Hepatocyte (in vitro differentiated cells): ENCODE measurements at regions not wholly inside any gene's neighbourhood (a gene's known extent, or its start where the extent isn't known, plus 50 kb on each side); places are given as distances from the start of the nearest gene placed in this dataset.

Experiments
- DNase-seq: peaks from one replicate; pipeline ENCODE4 v3.0.0-alpha.2; 2016; ENCODE audit warnings: low spot score
- H2AFZ ChIP-seq: fragments of 200-600 bp; sonication (generic); 2 replicates; pipeline ENCODE4 v1.6.0; 2016; ENCODE audit warnings: antibody characterized with exemption, mild to moderate bottlenecking
- H3K27ac ChIP-seq: fragments of 200-600 bp; sonication (generic); 2 replicates; pipeline ENCODE4 v1.5.1; 2016; ENCODE audit warnings: mild to moderate bottlenecking
- H3K27me3 ChIP-seq: fragments of 200-600 bp; sonication (generic); 2 replicates; pipeline ENCODE4 v1.6.1; 2016
- H3K36me3 ChIP-seq: fragments of 200-600 bp; sonication (generic); replicated peaks from 2 replicates; pipeline ENCODE4 v1.5.1; 2016; ENCODE audit warnings: low read depth; ENCODE audit not compliant: insufficient read depth
- H3K4me1 ChIP-seq: fragments of 200-600 bp; sonication (generic); 2 replicates; pipeline ENCODE4 v1.5.1; 2016; ENCODE audit warnings: mild to moderate bottlenecking, moderate library complexity; ENCODE audit not compliant: insufficient read depth
- H3K4me2 ChIP-seq: fragments of 200-600 bp; sonication (generic); 2 replicates; pipeline ENCODE4 v1.6.0; 2016
- H3K4me3 ChIP-seq: fragments of 200-600 bp; sonication (generic); 2 replicates; pipeline ENCODE4 v1.5.1; 2016; ENCODE audit warnings: mild to moderate bottlenecking
- H3K79me2 ChIP-seq: fragments of 200-600 bp; sonication (generic); 2 replicates; pipeline ENCODE4 v1.6.0; 2017; ENCODE audit warnings: mild to moderate bottlenecking
- H3K9me2 ChIP-seq: fragments of 200-600 bp; sonication (generic); replicated peaks from 2 replicates; pipeline ENCODE4 v1.6.0; 2017; ENCODE audit warnings: mild to moderate bottlenecking; ENCODE audit not compliant: insufficient read depth
- H3K9me3 ChIP-seq: fragments of 200-600 bp; sonication (generic); 2 replicates; pipeline ENCODE4 v1.5.1; 2016; ENCODE audit warnings: low read depth, mild to moderate bottlenecking
- H4K20me1 ChIP-seq: fragments of 200-600 bp; sonication (generic); 2 replicates; pipeline ENCODE4 v1.6.0; 2016; ENCODE audit warnings: mild to moderate bottlenecking; ENCODE audit not compliant: insufficient read depth, poor library complexity, severe bottlenecking
- EZH2 ChIP-seq: fragments of 200-600 bp; sonication (generic); IDR thresholded peaks from 2 replicates; pipeline ENCODE4 v1.6.1; 2016; ENCODE audit warnings: antibody characterized with exemption, mild to moderate bottlenecking, borderline replicate concordance
- EZH2phosphoT487 ChIP-seq: fragments of 200-600 bp; sonication (generic); IDR thresholded peaks from one replicate; pipeline ENCODE4 v1.6.1; 2018; ENCODE audit warnings: antibody characterized with exemption, mild to moderate bottlenecking, low read depth, moderate library complexity; ENCODE audit not compliant: unreplicated experiment, severe bottlenecking
- WGBS: methylation state at CpG from one replicate; pipeline ENCODE4 v1.1.6; 2016; ENCODE audit warnings: low lambda C conversion rate; ENCODE audit errors: missing lambda C conversion rate; 5-methylcytosine and 5-hydroxymethylcytosine counted together
- TF ChIP-seq, protein P1 (sequence below): fragments of 200-600 bp; sonication (generic); IDR thresholded peaks from 2 replicates; pipeline ENCODE4 v1.5.1; 2016; ENCODE audit warnings: antibody characterized with exemption, mild to moderate bottlenecking; ENCODE audit not compliant: poor library complexity

DNA sequence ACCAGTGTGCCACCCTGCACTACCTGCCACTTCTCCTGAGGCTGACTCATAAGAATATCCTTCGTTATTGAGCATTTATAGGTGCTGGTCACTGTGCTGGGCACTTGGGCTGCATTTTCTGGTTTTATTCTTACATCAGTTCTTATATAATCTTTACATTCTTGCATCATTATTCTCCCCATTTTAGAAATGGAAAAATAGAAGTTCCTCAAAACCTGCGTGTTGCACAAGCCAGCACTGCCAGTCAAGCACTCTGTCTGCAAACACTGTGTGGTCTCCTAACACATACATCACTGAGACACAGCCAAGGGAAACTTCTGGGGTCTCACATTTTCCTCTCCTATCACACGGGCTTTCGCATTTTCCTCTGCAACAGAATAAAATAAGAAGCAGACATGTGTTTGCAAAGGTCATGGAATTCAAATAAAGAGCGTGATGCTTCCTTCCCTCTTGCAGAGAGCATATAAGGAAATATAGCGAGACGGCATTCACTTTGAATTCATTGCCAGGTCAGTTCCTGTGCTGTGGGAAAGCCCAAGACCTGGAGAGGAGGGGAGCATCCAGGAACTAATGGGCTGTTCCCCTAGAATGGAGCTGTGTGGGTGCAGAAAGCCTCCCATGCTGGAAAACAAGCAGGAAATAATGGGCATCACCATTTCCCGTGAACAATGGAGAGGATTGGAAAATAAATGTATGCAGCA lies 73.9 kb upstream of the SEZ6L start:
- no peak for DNase-seq
- Histone ChIP-seq H3K79me2 (no peaks in the 10 kb centered on the region), H3K9me3 (no peaks in the 10 kb centered on the region)

DNA sequence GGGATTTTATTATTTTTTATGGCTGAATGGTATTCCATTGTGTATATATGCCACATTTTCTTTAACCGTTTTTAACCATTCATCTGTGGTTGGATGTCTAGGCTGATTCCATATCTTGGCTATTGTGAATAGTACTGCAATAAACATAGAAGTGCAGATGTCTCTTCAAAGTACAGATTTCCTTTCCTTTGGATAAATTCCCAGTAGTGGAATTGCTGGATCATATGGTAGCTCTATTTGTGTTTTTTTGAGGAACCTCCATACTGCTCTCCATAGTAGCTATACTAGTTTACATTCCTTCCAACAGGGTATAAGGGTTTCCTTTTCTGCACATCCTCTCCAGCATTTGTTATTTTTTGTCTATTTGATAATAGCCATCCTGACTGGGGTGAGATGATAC lies 71.9 kb upstream of the SEZ6L start:
- Histone ChIP-seq H3K27ac (no peak overlapping the region), H3K4me2 (no peak overlapping the region), H4K20me1 (no peaks in the 10 kb centered on the region), H3K79me2 (no peaks in the 10 kb centered on the region), H3K27me3 (no peaks in the 10 kb centered on the region), H3K9me3 (no peaks in the 10 kb centered on the region), H2AFZ (no peak overlapping the region), H3K4me3 (no peak overlapping the region), H3K9me2 (no peaks in the 10 kb centered on the region), H3K36me3 (no peaks in the 10 kb centered on the region), H3K4me1 (no peaks in the 10 kb centered on the region)
- WGBS, result 73% methylated on average over 1 of the region's 1 CpG
- TF ChIP-seq, protein P1, sequence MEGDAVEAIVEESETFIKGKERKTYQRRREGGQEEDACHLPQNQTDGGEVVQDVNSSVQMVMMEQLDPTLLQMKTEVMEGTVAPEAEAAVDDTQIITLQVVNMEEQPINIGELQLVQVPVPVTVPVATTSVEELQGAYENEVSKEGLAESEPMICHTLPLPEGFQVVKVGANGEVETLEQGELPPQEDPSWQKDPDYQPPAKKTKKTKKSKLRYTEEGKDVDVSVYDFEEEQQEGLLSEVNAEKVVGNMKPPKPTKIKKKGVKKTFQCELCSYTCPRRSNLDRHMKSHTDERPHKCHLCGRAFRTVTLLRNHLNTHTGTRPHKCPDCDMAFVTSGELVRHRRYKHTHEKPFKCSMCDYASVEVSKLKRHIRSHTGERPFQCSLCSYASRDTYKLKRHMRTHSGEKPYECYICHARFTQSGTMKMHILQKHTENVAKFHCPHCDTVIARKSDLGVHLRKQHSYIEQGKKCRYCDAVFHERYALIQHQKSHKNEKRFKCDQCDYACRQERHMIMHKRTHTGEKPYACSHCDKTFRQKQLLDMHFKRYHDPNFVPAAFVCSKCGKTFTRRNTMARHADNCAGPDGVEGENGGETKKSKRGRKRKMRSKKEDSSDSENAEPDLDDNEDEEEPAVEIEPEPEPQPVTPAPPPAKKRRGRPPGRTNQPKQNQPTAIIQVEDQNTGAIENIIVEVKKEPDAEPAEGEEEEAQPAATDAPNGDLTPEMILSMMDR, result no peak
- TF ChIP-seq EZH2, result no peak
- no peak for TF ChIP-seq EZH2phosphoT487
- DNase-seq, result no peak

More for the DNA sequence above, 73.9 kb upstream of the SEZ6L start:
- Histone ChIP-seq H2AFZ (no peak overlapping the region), H3K27me3 (peaks cover 7% of the 10 kb centered on the region), H3K4me1 (no peaks in the 10 kb centered on the region), H3K4me2 (no peak overlapping the region), H3K9me2 (no peaks in the 10 kb centered on the region), H3K4me3 (no peak overlapping the region), H3K36me3 (no peaks in the 10 kb centered on the region), H3K27ac (no peak overlapping the region), H4K20me1 (no peaks in the 10 kb centered on the region)
- TF ChIP-seq EZH2phosphoT487 (no peak), EZH2 (no peak)
- TF ChIP-seq, protein P1, result no peak
- 88% methylated on average over 8 of the region's 8 CpGs for WGBS

DNA sequence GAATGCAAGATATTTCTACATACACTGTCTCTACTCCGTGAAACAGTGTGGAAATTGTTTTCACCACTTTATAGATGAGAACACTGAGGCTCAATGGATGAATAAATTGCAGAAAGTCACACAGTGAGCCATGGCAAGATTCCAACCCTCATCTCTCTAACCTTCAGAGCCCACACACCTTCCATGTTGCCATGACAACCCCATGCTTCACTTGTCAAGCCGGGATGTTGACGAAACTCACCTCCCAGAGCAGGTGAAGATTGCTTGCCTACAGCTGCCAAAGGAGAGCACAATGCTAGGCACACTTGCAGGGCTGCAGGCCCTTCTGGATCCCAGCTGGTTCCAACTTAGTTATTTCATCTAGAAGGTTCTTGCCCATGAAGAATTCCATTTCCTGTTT lies 71.4 kb upstream of the SEZ6L start:
- no peaks in the 10 kb centered on the region for H4K20me1 ChIP-seq
- no peak overlapping the region for H3K4me2 ChIP-seq

More for the DNA sequence above, 71.4 kb upstream of the SEZ6L start:
- WGBS, result 85% methylated on average over 3 of the region's 3 CpGs
- Histone ChIP-seq H3K9me3 (no peaks in the 10 kb centered on the region), H3K27me3 (no peaks in the 10 kb centered on the region), H3K4me1 (no peaks in the 10 kb centered on the region), H3K4me3 (no peak overlapping the region), H3K36me3 (no peaks in the 10 kb centered on the region), H2AFZ (no peak overlapping the region), H3K27ac (no peak overlapping the region), H3K79me2 (no peaks in the 10 kb centered on the region), H3K9me2 (no peaks in the 10 kb centered on the region)
- no peak for TF ChIP-seq EZH2phosphoT487
- TF ChIP-seq EZH2, result no peak
- TF ChIP-seq, protein P1, result no peak
- no peak for DNase-seq
